HEK293 (cell line): ENCODE measurements at regions not wholly inside any gene's neighbourhood (a gene's known extent, or its start where the extent isn't known, plus 50 kb on each side); places are given as distances from the start of the nearest gene placed in this dataset.

ENCODE experiments used
- CTCF ChIA-PET: fragments of 350-600 bp; formaldehyde crosslinking; extraction: SDS; loops from one replicate; lab custom pipeline; 2021; ENCODE audit warnings: antibody characterized with exemption; lab: Yijun Ruan, JAX
- POLR2A ChIA-PET: fragments of 300-600 bp; formaldehyde crosslinking; extraction: SDS; loops from one replicate; lab custom pipeline; 2020; ENCODE audit warnings: antibody characterized with exemption, inconsistent platforms; lab: Yijun Ruan, JAX
- H3K27ac ChIP-seq: fragments of 200-500 bp; sonication (Bioruptor generic); 2 replicates; pipeline ENCODE4 v1.5.1; 2014; ENCODE audit warnings: low read depth, low read length, control low read depth, inconsistent platforms; ENCODE audit errors: extremely low read depth
- H3K36me3 ChIP-seq, 2 experiments: fragments of 200-500 bp in 1 of 2; sonication (Bioruptor generic) in 1 of 2; 1 replicate in 1 of 2; 2 replicates in 1 of 2; pipeline ENCODE4 v1.5.1; 2014 to 2017; ENCODE audit warnings: inconsistent platforms in 2 of 2, low read length in 2 of 2; ENCODE audit not compliant: control insufficient read depth in 2 of 2, insufficient read depth in 1 of 2
- H3K4me1 ChIP-seq: fragments of 200-500 bp; sonication (Bioruptor generic); 2 replicates; pipeline ENCODE4 v1.5.1; 2014; ENCODE audit warnings: mild to moderate bottlenecking, low read length, inconsistent platforms; ENCODE audit not compliant: control insufficient read depth, insufficient read depth
- H3K4me3 ChIP-seq: 2 replicates; pipeline ENCODE4 v1.5.1; 2011; ENCODE audit warnings: low read depth, mild to moderate bottlenecking, control low read depth, low read length, moderate library complexity
- H3K9me3 ChIP-seq: fragments of 200-500 bp; sonication (Bioruptor generic); 2 replicates; pipeline ENCODE4 v1.5.1; 2014; ENCODE audit warnings: low read depth, low read length, inconsistent platforms; ENCODE audit not compliant: control insufficient read depth, insufficient read depth
- AEBP2 ChIP-seq: fragments of 450-650 bp; formaldehyde crosslinking; IDR thresholded peaks from 2 replicates; pipeline ENCODE4 v1.5.1; 2016; ENCODE audit warnings: missing biosample characterization, missing genetic modification characterization, borderline replicate concordance
- SP3 ChIP-seq: fragments of 450-650 bp; formaldehyde crosslinking; IDR thresholded peaks from 2 replicates; pipeline ENCODE4 v1.5.1; 2016; ENCODE audit warnings: missing biosample characterization, missing genetic modification characterization
- TSHZ1 ChIP-seq: fragments of 450-650 bp; formaldehyde crosslinking; IDR thresholded peaks from 2 replicates; pipeline ENCODE4 v1.5.1; 2016; ENCODE audit warnings: missing biosample characterization, missing genetic modification characterization, borderline replicate concordance
- YY2 ChIP-seq: fragments of 450-650 bp; formaldehyde crosslinking; IDR thresholded peaks from 2 replicates; pipeline ENCODE4 v1.5.1; 2016; ENCODE audit warnings: missing biosample characterization, missing genetic modification characterization
- ZBTB17 ChIP-seq: fragments of 450-650 bp; formaldehyde crosslinking; IDR thresholded peaks from 2 replicates; pipeline ENCODE4 v1.5.1; 2016; ENCODE audit warnings: missing biosample characterization, missing genetic modification characterization
- ZBTB8A ChIP-seq: fragments of 450-650 bp; formaldehyde crosslinking; IDR thresholded peaks from 2 replicates; pipeline ENCODE4 v1.5.1; 2016; ENCODE audit warnings: missing biosample characterization, missing genetic modification characterization
- ZIC2 ChIP-seq: fragments of 450-650 bp; formaldehyde crosslinking; IDR thresholded peaks from 2 replicates; pipeline ENCODE4 v1.5.1; 2016; ENCODE audit warnings: missing biosample characterization, missing genetic modification characterization
- ZNF112 ChIP-seq: fragments of 450-650 bp; formaldehyde crosslinking; IDR thresholded peaks from 2 replicates; pipeline ENCODE4 v1.5.0; 2017; ENCODE audit warnings: missing biosample characterization, missing genetic modification characterization
- ZNF26 ChIP-seq: fragments of 450-650 bp; formaldehyde crosslinking; IDR thresholded peaks from 2 replicates; pipeline ENCODE4 v1.5.1; 2016; ENCODE audit warnings: missing biosample characterization, missing genetic modification characterization
- ZNF280C ChIP-seq: fragments of 450-650 bp; formaldehyde crosslinking; IDR thresholded peaks from 2 replicates; pipeline ENCODE4 v1.5.1; 2016; ENCODE audit warnings: missing biosample characterization, missing genetic modification characterization
- ZNF366 ChIP-seq: fragments of 450-650 bp; formaldehyde crosslinking; conservative IDR thresholded peaks from 2 replicates; pipeline ENCODE4 v1.5.1; 2016; ENCODE audit warnings: missing biosample characterization, missing genetic modification characterization
- ZNF394 ChIP-seq: fragments of 450-650 bp; formaldehyde crosslinking; IDR thresholded peaks from 2 replicates; pipeline ENCODE4 v1.5.1; 2016; ENCODE audit warnings: missing biosample characterization, missing genetic modification characterization, mild to moderate bottlenecking, moderate library complexity, borderline replicate concordance
- ZNF423 ChIP-seq: fragments of 450-650 bp; formaldehyde crosslinking; IDR thresholded peaks from 2 replicates; pipeline ENCODE4 v1.5.1; 2016; ENCODE audit warnings: missing biosample characterization, missing genetic modification characterization
- ZNF513 ChIP-seq: fragments of 450-650 bp; IDR thresholded peaks from 2 replicates; pipeline ENCODE4 v1.5.1; 2018; ENCODE audit warnings: missing biosample characterization, missing genetic modification characterization
- ZNF521 ChIP-seq: fragments of 450-650 bp; formaldehyde crosslinking; IDR thresholded peaks from 2 replicates; pipeline ENCODE4 v1.5.1; 2017; ENCODE audit warnings: missing biosample characterization, mild to moderate bottlenecking, missing genetic modification characterization
- ZNF548 ChIP-seq: fragments of 450-650 bp; formaldehyde crosslinking; IDR thresholded peaks from 2 replicates; pipeline ENCODE4 v1.5.1; 2016; ENCODE audit warnings: missing biosample characterization, missing genetic modification characterization
- ZNF571 ChIP-seq: fragments of 450-650 bp; formaldehyde crosslinking; IDR thresholded peaks from 2 replicates; pipeline ENCODE4 v1.5.0; 2017; ENCODE audit warnings: missing biosample characterization, missing genetic modification characterization
- ZNF629 ChIP-seq: fragments of 450-650 bp; formaldehyde crosslinking; IDR thresholded peaks from 2 replicates; pipeline ENCODE4 v1.5.1; 2017; ENCODE audit warnings: missing biosample characterization, missing genetic modification characterization
- ZNF658 ChIP-seq: fragments of 450-650 bp; formaldehyde crosslinking; IDR thresholded peaks from 2 replicates; pipeline ENCODE4; 2016; ENCODE audit warnings: missing biosample characterization, missing genetic modification characterization
- ZNF747 ChIP-seq: fragments of 450-650 bp; formaldehyde crosslinking; IDR thresholded peaks from 2 replicates; pipeline ENCODE4 v1.5.1; 2016; ENCODE audit warnings: missing biosample characterization, missing genetic modification characterization
- ZNF785 ChIP-seq: fragments of 450-650 bp; formaldehyde crosslinking; IDR thresholded peaks from 2 replicates; pipeline ENCODE4 v1.5.1; 2016; ENCODE audit warnings: missing biosample characterization, missing genetic modification characterization

- no peak for TF ChIP-seq ZNF280C (tag by site-specific recombination)
Measured at GRCh38 chr2:171217330-171217729, 56.6 kb upstream of the TLK1 start (continued).

- TF ChIP-seq ZNF747: no peak
- TF ChIP-seq ZNF423 (tag by site-specific recombination): no peak
- no peak for TF ChIP-seq ZNF629 (tag by site-specific recombination)
- no peak for TF ChIP-seq SP3 (tag by site-specific recombination)
- no peak for TF ChIP-seq ZIC2
- TF ChIP-seq TSHZ1 (tag by site-specific recombination): no peak
- no peak for TF ChIP-seq ZNF785
- no peak for TF ChIP-seq ZNF571 (tag by site-specific recombination)
- TF ChIP-seq ZBTB8A (tag by site-specific recombination): no peak
- TF ChIP-seq ZNF513 (tag by site-specific recombination): no peak
- TF ChIP-seq ZNF394: no peak
- TF ChIP-seq ZNF658 (tag by site-specific recombination): no peak
- TF ChIP-seq ZNF548 (tag by site-specific recombination): no peak
- no peak for TF ChIP-seq ZNF521 (tag by site-specific recombination)
- TF ChIP-seq YY2 (tag by site-specific recombination): no peak
- TF ChIP-seq ZNF26: no peak
- no peak for TF ChIP-seq ZNF366 (tag by site-specific recombination)
- no peak for TF ChIP-seq ZBTB17 (tag by site-specific recombination)
- no peak for TF ChIP-seq AEBP2 (tag by site-specific recombination)
- TF ChIP-seq ZNF112 (tag by site-specific recombination): no peak
- Histone ChIP-seq H3K36me3 (no peaks in the 10 kb centered on the region), H3K4me3 (no peak overlapping the region), H3K4me1 (no peaks in the 10 kb centered on the region), H3K27ac (no peak overlapping the region), H3K9me3 (no peaks in the 10 kb centered on the region)
- ChIA-PET POLR2A (no interaction called here), CTCF (no interaction called here)
Measured at GRCh38 chr2:171216631-171217030, 55.9 kb upstream of the TLK1 start.
